ENCODE measurements at regions not wholly inside any gene's neighbourhood (a gene's known extent, or its start where the extent isn't known, plus 50 kb on each side); places are given as distances from the start of the nearest gene placed in this dataset.

- TF ChIP-seq PPARG (CRISPR knock-in tag; conservative IDR thresholded peaks at IDR 0.05) = no peak
- TF ChIP-seq SNAI1 (CRISPR knock-in tag; IDR thresholded peaks at IDR 0.05; ENCODE audit: borderline replicate concordance) = 0 out of 2 replicates have a peak, but pooled peaks have one; percentile 12
- TF ChIP-seq SRSF1 (optimal IDR thresholded peaks at IDR 0.05; ENCODE audit: low read depth, low read length) = no peak
- TF ChIP-seq PATZ1 (CRISPR knock-in tag; IDR thresholded peaks at IDR 0.05) = 0 out of 2 replicates have a peak, but pooled peaks have one; percentile 37
- no peak for TF ChIP-seq ZNF776 (CRISPR knock-in tag; IDR thresholded peaks at IDR 0.05)
- TF ChIP-seq ZNF580 (CRISPR knock-in tag; IDR thresholded peaks at IDR 0.05; ENCODE audit: borderline replicate concordance, low read depth) = 0 out of 2 replicates have a peak, but pooled peaks have one; percentile 22
- TF ChIP-seq GMEB1 (CRISPR knock-in tag; IDR thresholded peaks at IDR 0.05; ENCODE audit: borderline replicate concordance) = no peak
- no peak for TF ChIP-seq ZNF747 (CRISPR knock-in tag; IDR thresholded peaks at IDR 0.05; ENCODE audit: borderline replicate concordance)
- TF ChIP-seq BORCS8-MEF2B (CRISPR knock-in tag; IDR thresholded peaks at IDR 0.05) = no peak
- no peak for TF ChIP-seq ZNF572 (CRISPR knock-in tag; IDR thresholded peaks at IDR 0.05)
- TF ChIP-seq RXRB (CRISPR knock-in tag; IDR thresholded peaks at IDR 0.05; ENCODE audit: borderline replicate concordance) = no peak
- TF ChIP-seq ZNF577 (CRISPR knock-in tag; IDR thresholded peaks at IDR 0.05; ENCODE audit: borderline replicate concordance, low read depth) = no peak
- TF ChIP-seq MXI1 (IDR thresholded peaks at IDR 0.05; ENCODE audit: borderline replicate concordance, low read depth, low read length) = no peak
- TF ChIP-seq KIAA2018 (CRISPR knock-in tag; IDR thresholded peaks at IDR 0.05; ENCODE audit: borderline replicate concordance) = no peak
- peak; percentile 21 for TF ChIP-seq ZEB1 (IDR thresholded peaks at IDR 0.05; ENCODE audit: insufficient replicate concordance, low read depth)
- TF ChIP-seq ZNF878 (CRISPR knock-in tag; IDR thresholded peaks at IDR 0.05) = no peak
These were observed 1317.6 kb downstream of the TMEM121 start (continued) for GRCh38 chr14:106843951-106844483.

Measured in HepG2 (cell line).